ENCODE measurements at regions not wholly inside any gene's neighbourhood (a gene's known extent, or its start where the extent isn't known, plus 50 kb on each side); places are given as distances from the start of the nearest gene placed in this dataset.
"Not testable (repeated sequence)": the region's sequence is repeated elsewhere in the genome, so short reads cannot be mapped to it uniquely, and the experiment has no call there.

- no peak for DNase-seq (ENCODE audit: low read depth in 1 of 2, low spot score in 1 of 2)
These were observed 275.3 kb upstream of the ZNF507 start for GRCh38 chr19:32070101-32070500.

GRCh38 chr19:32082028-32082427, 263.4 kb upstream of the ZNF507 start:
- no peak for DNase-seq (ENCODE audit: low read depth in 1 of 2, low spot score in 1 of 2)

GRCh38 chr19:32084756-32085363, 260.6 kb upstream of the ZNF507 start:
- DNase-seq (ENCODE audit: low read depth in 1 of 2, low spot score in 1 of 2) = not testable (repeated sequence)

GRCh38 chr19:32091241-32091640, 254.2 kb upstream of the ZNF507 start:
- no peak for DNase-seq (ENCODE audit: low read depth in 1 of 2, low spot score in 1 of 2)

- DNase-seq (ENCODE audit: low read depth in 1 of 2, low spot score in 1 of 2) = no peak
These were observed 248.4 kb upstream of the ZNF507 start for GRCh38 chr19:32097011-32097410.

- DNase-seq (ENCODE audit: low read depth in 1 of 2, low spot score in 1 of 2) = no peak
These were observed 247.8 kb upstream of the ZNF507 start for GRCh38 chr19:32097620-32098019.

- DNase-seq (ENCODE audit: low read depth in 1 of 2, low spot score in 1 of 2) = no peak
These were observed 246.4 kb upstream of the ZNF507 start for GRCh38 chr19:32098968-32099367.

GRCh38 chr19:32101206-32101605, 244.2 kb upstream of the ZNF507 start:
- DNase-seq (ENCODE audit: low read depth in 1 of 2, low spot score in 1 of 2) = no peak

GRCh38 chr19:32103541-32103940, 241.9 kb upstream of the ZNF507 start:
- DNase-seq (ENCODE audit: low read depth in 1 of 2, low spot score in 1 of 2) = no peak

- no peak for DNase-seq (ENCODE audit: low read depth in 1 of 2, low spot score in 1 of 2)
These were observed 241.1 kb upstream of the ZNF507 start for GRCh38 chr19:32104153-32104849.

- DNase-seq (ENCODE audit: low read depth in 1 of 2, low spot score in 1 of 2) = no peak
These were observed 240.6 kb upstream of the ZNF507 start for GRCh38 chr19:32104850-32105235.

- DNase-seq (ENCODE audit: low read depth in 1 of 2, low spot score in 1 of 2) = no peak
These were observed 239.7 kb upstream of the ZNF507 start for GRCh38 chr19:32105527-32106310.

GRCh38 chr19:32122258-32122657, 223.2 kb upstream of the ZNF507 start:
- DNase-seq (ENCODE audit: low read depth in 1 of 2, low spot score in 1 of 2) = no peak

GRCh38 chr19:32123355-32123940, 222.0 kb upstream of the ZNF507 start:
- no peak for DNase-seq (ENCODE audit: low read depth in 1 of 2, low spot score in 1 of 2)

- no peak for DNase-seq (ENCODE audit: low read depth in 1 of 2, low spot score in 1 of 2)
These were observed 220.8 kb upstream of the ZNF507 start for GRCh38 chr19:32124585-32124984.

GRCh38 chr19:32129141-32129540, 216.3 kb upstream of the ZNF507 start:
- DNase-seq (ENCODE audit: low read depth in 1 of 2, low spot score in 1 of 2) = no peak

GRCh38 chr19:32130332-32130731, 215.1 kb upstream of the ZNF507 start:
- DNase-seq (ENCODE audit: low read depth in 1 of 2, low spot score in 1 of 2) = no peak

GRCh38 chr19:32131005-32131404, 214.4 kb upstream of the ZNF507 start:
- no peak for DNase-seq (ENCODE audit: low read depth in 1 of 2, low spot score in 1 of 2)

- DNase-seq (ENCODE audit: low read depth in 1 of 2, low spot score in 1 of 2) = no peak
These were observed 207.0 kb upstream of the ZNF507 start for GRCh38 chr19:32138416-32138815.

- no peak for DNase-seq (ENCODE audit: low read depth in 1 of 2, low spot score in 1 of 2)
These were observed 203.4 kb upstream of the ZNF507 start for GRCh38 chr19:32141840-32142511.

- no peak for DNase-seq (ENCODE audit: low read depth in 1 of 2, low spot score in 1 of 2)
These were observed 198.7 kb upstream of the ZNF507 start for GRCh38 chr19:32146664-32147063.

All from activated CD4-positive, alpha-beta T cell treated with anti-CD3 and anti-CD28 coated beads, Interleukin-2, amount 50 U/mL, for 24 hours (primary cell).